Fibroblast of the conjunctiva (primary cell): ENCODE measurements at regions not wholly inside any gene's neighbourhood (a gene's known extent, or its start where the extent isn't known, plus 50 kb on each side); places are given as distances from the start of the nearest gene placed in this dataset.
A peak's percentile ranks its signal among the peaks of the same experiment; 100 is the strongest.

ENCODE experiments used
- DNase-seq: peaks from one replicate; pipeline ENCODE4 v3.0.0-alpha.2; 2010; ENCODE audit warnings: low read depth

DNA sequence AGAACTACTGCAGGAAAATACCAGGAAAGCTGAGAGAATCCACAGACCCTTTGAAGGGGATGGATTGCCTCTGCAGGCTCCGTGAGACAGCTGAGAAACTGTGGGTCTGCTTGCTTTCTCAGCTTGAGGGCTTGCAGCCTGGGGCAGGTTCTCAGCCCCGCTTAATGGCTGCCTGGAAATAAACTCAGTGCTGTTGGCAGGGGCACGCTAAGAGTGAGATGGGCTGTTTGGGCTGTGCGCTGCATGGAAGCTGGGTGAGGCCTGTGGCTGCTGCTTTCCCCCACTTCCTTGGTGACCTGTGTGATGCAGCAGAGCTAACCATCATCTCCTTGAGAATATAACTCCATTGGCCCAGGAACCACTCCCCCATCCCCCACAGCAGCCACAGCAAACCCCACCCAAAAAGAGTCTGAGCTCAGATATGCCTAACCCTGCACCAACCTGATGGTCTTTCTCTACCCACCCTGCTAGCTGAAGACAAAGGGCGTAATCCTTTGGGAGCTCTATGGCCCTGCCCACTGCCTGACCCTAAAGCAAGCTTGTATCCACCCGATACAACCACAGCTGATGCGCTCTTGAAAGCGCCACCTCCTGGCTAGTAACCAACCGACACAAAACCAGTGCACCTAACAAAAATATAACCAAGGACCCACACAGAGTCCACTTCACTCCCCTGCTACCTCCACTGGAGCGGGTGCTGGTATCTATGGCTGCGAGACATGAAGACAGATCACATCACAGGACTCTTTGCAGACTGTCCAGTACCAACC, 800.6 kb upstream of the MAP3K7 start:
- DNase-seq, result no peak

DNA sequence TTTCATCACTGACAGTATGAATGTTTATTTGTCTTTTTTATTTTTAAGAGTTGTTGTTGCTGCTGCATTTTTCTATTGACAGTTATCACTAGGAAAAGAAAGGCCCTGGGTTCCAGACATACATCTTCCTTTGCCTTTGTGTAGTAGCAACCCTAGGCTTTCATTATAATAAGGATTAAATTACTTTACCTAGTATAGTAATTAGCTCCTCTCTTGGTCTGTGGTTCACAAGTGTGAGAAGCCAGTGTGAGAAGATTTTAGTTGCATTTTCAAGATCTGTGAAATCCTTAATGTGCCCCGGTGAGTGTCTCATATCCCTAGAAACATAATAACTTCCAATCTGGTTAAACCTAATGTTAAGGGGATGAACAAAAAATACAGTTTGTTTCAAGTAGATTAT, 799.3 kb upstream of the MAP3K7 start:
- DNase-seq, result no peak

DNA sequence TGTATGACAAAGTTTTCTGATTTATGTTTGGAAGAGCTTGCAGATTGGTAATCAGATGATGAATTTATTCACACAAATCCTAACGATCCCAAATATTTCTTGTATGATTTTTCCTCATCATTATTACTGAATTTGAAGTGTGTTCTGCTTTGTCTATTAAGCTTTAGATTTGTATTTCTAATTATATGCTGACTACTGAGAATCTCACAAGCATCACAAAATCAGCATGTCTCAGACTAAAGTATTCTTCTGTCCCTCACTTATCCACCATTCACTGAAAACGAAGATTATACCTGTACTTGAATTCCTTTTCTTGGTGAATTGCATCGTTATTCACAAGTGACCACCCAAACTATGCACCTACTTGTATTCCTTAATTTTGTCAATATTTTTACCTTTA, 796.3 kb upstream of the MAP3K7 start:
- no peak for DNase-seq

DNA sequence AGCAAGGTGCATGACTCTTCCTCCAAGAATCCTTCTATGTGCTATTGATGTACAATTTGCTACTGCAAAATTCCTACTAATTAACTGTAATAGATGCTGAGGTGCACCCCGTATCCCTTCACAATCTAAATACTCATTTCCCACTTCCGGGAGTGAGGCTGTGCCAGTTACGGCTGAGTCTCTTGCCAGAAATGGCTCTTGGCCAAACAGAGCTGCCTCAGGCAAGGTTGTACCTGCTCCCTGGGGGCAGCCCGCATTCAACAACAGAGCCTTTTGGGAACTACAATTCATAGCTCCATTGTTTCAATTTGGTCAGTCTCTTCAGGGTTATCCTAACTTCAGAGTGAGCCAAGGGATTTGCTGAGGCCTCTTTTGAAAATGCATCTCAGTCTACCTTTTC, 789.8 kb upstream of the MAP3K7 start:
- no peak for DNase-seq

DNA sequence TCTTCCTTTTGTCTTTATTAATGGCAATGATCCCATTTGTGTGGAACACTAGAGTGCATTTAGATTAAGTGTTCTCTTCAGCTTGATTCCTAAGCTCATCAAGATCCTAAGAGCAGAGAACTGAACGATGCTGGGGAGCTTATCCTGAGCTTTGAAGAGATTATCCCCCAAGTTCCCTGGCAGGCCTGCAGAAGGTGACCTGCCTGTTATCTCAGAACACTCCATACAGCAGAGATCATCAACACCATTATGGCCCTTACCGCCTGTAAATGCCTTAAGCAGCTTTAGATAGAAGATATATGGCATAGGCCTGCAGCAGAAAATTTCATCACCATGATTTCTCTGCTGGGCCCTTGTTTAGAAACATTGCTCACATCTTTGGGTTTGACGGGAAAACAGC, 779.9 kb upstream of the MAP3K7 start:
- DNase-seq, result no peak

DNA sequence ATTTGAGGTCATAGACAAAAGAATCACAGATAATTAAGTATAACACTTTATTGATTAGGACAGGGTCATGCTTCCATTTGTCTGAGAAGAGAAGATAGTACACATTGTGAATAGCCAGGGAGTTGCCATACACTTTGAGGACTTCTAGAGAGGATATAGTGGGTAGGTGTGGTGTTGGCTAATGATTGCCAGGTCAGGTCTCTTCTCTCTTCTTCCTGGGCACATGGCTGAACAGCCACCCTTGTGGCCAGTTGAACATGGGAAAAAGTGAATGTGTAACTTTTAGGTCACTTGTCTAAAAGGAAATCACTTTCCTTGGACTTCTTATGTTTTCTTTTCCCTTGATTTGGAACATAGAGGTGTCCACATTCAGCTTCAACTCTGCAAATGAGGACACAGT, 772.1 kb upstream of the MAP3K7 start:
- no peak for DNase-seq

DNA sequence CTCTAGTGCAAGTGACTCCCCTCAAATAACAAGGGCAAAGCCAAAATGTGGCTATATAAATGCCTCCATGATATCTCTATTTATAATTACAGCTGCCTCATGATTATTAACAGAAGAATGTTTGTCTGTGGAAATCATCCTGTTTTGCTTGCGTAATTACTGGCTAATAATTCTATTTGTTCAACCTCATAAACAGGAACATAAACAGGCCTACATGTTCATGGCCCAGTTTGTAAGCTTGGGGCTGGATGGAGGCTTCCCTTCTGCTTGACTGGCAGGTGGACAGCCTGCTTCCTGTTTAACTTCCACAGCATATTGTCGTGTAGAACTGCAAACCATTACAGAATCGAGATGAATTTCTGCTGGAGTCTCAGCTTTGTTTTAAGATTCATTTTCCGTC, 766.0 kb upstream of the MAP3K7 start:
- DNase-seq, result no peak

DNA sequence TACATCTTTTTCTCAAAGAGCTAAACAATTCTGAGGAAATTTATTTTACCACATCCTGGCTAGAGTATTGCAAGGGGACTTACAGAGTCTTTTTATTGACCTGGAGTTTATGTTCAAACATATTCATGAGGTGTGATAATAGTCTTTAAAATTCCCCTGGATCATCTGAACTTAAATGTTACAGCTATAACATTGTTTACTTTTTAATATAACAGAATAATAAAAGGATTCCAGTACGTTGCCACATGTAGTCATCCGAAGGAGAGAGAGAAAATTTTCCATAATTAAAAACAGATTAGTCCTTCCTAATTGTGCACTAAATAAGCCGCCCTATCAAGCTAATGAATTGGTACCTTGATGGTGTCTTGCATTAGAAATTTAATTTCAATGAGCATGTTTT, 765.4 kb upstream of the MAP3K7 start:
- DNase-seq, result no peak

DNA sequence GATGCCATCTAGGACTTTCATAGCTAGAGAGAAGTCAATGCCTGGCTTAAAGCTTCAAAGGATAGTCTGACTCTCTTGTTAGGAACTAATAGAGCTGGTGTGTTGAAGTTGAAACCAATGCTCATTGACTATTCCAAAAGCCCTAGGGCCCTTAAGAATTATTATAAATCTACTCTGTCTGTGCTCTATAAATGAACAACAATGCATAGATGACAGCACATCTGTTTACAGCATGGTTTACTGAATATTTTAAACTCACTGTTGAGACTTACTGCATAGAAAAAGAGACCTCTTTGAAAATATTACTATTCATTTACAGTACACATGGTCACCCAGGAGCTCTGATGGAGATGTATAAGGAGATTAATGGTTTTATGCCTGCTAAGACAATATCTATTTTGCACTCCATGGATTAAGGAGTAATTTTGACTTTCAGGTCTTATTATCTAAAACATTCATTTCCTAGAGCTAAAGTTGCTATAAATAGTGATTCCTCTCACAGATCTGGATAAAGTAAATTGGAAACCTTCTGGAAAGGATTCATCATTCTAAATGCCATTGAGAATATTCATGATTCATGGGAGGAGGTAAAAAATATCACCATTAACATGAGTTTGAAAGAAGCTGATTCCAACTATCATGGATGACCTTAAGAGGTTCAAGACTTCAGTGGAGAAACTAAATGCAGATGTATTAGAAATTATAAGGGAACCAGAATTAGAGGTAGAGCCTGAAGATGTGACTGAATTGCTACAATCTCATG, 763.5 kb upstream of the MAP3K7 start:
- no peak for DNase-seq

DNA sequence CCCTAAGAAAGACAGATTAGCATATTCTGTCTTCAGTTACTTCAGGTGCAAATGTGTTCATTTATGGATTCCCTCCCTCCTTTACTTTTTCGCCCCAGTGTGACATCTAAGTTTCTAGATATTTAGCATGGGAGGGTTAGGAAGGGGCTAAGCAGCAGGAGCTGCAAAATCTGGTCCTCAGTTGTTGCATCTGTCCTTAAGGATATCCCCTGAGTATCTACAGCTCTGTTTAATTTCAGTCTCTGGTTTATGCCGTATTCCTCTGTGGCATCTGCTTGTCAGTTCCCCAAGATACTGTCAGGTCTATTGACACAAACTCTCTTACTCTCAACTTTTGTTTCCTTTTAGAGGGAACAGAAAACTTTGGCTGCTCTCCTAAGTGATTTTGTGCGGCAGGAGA, 754.6 kb upstream of the MAP3K7 start:
- no peak for DNase-seq

DNA sequence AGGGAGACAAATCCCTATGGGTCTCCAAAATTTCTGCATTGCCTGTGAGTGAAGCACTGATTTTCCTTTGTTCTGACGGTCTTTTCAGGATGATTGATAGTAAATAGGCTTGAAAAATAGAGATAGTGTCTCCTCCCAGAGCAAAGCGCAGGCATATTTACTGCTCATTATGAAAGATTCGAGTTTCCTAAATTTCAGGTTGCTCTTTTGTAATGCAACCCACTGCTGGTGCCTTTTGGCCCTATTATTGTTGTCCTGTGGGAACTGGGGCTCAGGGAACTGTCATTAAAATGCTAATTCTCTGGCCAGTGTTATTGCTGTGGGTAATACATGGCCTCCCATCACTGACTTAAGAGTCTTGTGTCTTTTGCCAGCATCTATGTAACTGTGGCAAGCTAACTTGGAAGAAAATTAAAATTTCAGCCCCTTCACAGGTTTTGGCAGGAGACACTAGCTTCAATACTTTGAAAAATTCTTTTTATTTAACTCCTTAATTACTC, 754.1 kb upstream of the MAP3K7 start:
- no peak for DNase-seq

DNA sequence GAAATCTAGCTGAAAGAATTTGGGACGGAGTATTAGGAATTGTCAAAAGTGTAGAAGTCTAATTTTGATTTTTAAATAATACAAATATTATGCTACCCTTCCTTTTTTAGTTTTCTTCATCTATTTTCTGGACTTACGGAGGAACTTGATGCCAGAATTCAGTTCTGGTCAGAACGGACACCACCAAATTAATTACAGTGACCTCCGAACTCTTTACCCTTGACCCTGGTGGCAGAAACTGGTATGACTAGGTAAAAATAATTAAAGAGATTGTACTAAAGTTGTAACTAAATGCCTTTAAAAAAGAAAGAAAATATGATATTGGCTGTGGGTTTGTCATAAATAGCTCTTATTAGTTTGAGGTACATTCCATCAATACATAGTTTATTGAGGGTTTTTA, 751.1 kb upstream of the MAP3K7 start:
- no peak for DNase-seq

DNA sequence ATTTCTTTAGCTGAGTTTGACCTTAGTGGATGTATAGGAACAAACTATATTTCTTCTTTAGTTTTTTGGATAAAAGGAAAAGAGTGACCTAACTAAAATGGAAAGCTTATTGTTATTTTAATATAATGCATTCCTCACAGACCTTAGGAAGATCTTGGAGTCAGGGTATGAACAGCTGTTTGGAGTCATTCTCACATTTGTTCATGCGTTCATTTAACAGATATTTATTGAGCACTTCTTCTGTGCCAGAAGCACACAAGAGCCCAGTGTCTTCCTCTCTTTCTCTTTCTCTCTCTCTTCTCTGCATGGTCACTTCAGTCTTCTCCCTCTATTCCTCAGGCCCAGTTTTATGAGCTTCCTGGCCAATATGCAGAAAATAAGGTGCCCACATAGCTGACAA, 744.0 kb upstream of the MAP3K7 start:
- DNase-seq, result no peak

DNA sequence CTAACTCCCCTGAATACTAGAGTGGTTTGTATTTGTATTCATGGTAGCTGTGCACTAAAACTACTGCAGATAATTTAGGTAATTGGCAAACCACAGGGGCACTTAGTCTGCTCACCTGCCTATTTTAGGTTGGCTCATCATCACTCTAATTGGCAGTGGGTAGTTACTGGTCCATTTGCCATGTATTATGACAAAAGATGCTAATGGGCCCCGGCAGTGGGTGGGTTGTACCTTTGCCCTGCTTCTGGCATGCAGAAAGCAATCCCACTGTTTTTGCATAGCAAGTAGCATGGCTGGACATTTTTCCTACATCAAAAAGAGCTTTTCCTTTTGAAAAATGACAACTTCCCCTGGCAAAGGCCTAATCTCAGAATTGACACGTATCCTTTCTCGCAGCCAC, 741.4 kb upstream of the MAP3K7 start:
- no peak for DNase-seq

DNA sequence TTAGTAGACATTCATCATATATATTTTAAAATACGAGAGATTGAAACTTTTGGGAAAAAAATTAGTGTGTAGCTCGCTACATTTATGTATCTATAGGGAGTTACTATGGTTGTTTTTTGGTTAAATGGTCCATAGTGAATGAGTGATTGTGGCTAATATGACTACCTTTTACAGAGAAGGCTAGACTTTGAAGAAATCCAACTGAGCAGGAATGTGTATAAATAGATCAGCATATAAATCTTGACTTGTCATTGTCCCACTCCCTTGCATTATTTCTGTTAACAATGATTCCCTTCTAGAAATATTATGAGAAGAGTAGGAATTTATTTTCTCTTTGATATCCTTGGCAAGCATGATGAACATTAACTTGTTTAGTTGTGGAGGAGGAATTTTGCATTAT, 737.8 kb upstream of the MAP3K7 start:
- no peak for DNase-seq

DNA sequence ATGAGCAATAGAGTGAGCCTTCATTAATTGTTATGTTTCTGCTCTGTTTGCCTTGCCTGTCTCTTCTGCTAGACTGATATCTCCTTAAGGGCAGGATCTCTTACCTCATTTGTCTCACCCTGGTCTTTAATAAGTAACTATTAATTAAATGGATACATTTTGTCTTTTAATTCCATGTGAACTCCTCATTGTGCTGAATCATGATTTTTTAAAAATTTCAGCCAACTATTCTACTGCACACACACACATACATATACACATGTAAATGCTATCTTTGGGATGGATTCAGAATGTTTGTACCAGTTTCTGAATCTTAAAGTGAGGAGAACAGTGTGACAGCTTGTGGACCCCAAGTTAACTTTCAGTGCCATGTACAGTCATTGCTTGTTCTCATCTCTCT, 731.1 kb upstream of the MAP3K7 start:
- no peak for DNase-seq

DNA sequence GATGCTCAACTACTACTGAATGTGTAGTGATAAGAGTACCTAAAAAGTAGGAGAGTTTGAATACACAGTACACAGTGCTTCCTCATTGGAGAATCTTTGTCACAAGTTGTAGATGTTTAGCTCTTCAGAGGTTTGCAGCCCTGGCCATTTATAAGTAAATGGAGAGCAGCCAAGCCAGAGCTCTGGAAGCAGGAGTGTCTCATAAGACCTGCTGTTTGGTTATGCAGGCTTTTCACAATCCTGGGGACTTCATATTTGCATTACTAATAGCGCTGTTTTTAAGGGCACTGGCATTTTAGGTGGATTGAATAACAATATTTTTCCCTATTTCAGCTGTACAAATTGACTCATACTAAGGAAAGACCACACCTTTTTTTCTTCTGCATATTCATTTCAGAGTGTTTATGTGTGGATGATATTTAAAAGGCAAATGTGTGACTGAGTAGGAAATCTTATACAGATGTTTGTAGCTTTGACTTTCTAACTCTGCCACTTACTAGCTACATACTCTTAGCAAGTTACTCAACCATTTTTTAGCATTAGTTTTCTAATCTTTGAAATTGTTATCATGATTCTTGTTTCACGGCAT, 730.5 kb upstream of the MAP3K7 start:
- DNase-seq, result no peak

DNA sequence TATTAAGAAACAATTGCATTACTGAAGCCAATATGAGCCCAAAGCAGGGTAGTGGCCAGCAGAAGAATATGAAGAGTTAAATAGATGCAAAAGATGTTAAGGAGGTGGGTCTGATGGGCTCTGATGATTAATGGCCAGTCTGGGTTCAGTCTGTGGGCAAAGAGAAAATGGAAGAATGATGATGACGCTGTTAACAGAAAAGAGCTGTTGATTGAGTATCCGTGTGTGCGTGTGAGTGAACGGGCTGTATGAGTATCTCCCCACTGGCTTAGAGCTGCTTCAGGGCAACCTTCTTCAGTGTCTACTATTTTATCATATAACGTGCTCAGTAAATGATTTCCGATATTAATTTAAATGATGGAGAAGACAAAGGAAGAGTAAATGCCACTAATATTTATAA, 723.3 kb upstream of the MAP3K7 start:
- DNase-seq, result no peak

DNA sequence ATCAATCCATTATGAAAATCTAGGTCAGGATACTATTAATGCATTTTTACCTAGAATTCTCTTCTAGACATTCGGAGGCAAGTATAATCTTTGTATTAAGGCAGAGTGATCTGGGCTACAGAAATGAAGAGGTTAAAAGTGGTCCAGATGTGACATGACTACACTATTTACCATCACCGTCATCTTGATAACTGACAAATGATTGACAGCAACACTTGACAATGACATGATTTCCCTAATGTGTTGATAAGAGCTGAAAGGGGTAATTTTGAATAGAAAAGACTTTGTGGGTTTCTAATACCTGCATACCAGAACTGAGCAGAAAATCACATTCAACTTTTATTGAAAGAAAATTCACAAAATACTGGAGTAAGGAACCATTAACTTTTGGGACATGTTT, 718.9 kb upstream of the MAP3K7 start:
- no peak for DNase-seq

DNA sequence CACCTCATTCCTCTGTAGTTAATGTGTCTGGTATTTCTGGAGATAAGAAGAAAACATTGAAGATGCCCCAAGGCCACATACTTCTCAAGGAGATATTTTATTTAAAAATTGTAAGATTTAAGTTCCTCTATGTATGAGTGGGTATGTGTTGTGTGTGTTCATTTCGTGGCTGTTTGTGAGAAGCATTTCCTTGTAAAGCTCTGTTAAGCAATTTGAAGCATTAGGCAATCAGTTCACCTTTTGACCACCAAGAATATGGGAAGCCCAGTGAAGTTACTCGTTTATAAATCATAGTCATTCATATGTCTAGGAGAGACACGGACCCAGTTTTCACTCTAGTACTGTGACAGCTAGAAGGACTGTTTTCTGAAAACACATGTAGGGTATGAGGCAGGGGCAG, 717.6 kb upstream of the MAP3K7 start:
- DNase-seq, result no peak

DNA sequence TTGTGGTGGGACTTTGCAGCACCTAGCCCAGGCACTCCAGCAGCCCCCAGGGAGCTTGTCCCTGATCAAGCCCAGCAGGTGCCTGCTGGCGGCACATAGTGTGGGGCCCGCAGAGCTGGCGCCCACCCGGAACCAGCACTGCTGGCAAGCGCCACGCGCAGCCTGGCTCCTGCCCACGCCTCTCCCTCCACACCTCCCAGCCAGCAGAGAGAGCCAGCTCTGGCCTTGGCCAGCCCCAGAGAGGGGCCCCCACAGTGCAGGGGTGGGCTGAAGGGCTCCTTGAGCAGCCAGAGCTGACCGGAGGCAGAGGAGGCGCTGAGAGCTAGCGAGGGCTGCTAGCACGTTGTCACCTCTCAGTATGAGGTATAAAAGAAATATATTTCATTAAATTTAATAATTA, 716.5 kb upstream of the MAP3K7 start:
- DNase-seq, result no peak

DNA sequence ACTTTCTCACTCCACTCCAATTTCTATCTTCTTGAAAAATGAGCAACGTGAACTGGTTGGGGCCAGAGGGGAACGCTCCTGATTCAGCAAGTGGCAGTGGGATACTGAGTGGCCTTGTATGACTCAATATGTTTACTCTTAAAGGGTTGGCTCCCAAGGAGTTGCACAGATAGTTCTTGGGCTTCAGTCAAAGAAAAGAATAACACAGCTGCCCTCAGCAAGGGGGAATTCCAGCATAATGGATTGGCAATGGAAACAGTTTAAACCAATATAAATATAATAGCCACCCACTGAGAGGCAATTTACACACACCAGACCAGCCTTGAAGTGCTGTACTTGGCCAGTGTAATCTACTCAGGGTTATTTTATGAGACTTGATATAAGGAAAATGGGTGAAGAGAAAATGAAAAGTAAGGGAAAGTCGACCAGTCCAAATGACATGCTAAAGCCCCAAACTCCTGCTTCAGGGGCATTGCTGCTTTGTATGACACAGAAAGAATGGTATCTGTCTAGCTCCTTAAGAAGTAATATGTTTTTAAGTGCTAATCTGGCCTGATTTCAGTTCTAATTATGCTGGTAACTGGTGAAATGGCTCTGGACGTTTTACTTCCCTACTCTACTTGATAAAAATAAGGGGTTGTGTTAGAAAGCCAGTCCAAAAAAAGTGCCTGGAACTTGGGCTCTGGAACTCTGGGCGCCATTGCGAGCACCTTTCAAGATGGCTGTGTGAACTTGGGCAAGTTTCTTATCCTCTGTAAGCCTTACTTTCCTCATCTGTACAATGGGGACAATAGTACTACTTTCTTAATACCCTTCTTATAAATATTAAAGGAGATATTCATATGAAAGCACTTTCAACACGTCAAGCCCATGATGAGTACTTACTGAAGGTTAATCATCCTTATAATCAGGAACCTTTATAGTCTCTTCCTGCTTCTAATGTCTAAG, 712.9 kb upstream of the MAP3K7 start:
- peak; percentile 39 for DNase-seq
